ENCODE measurements at regions not wholly inside any gene's neighbourhood (a gene's known extent, or its start where the extent isn't known, plus 50 kb on each side); places are given as distances from the start of the nearest gene placed in this dataset.
"Not testable (repeated sequence)": the region's sequence is repeated elsewhere in the genome, so short reads cannot be mapped to it uniquely, and the experiment has no call there.

- Mint-ChIP-seq H3K4me1 (ENCODE audit: low read depth) (no peaks in the 10 kb centered on the region), H3K27me3 (ENCODE audit: low read depth) (no peaks in the 10 kb centered on the region), H3K9me3 (no peaks in the 10 kb centered on the region), H3K4me3 (no peak overlapping the region), H3K27ac (no peak overlapping the region), H3K36me3 (ENCODE audit: insufficient read depth in 2 of 2) (no peaks in the 10 kb centered on the region)
- ATAC-seq (replicated peaks in 1 of 2): no peak
- no peak for DNase-seq
Observed at GRCh38 chr5:130397132-130397531, 492.9 kb downstream of the CHSY3 start.

- ATAC-seq (replicated peaks in 1 of 2); H3K4me1 Mint-ChIP-seq (ENCODE audit: low read depth); H3K4me3 Mint-ChIP-seq; H3K27me3 Mint-ChIP-seq (ENCODE audit: low read depth); DNase-seq; H3K36me3 Mint-ChIP-seq (ENCODE audit: insufficient read depth in 2 of 2); H3K27ac Mint-ChIP-seq; H3K9me3 Mint-ChIP-seq: not testable (repeated sequence)
Observed at GRCh38 chr5:130391727-130392264, 487.5 kb downstream of the CHSY3 start.

- Mint-ChIP-seq H3K4me3 (no peak overlapping the region), H3K4me1 (ENCODE audit: low read depth) (no peaks in the 10 kb centered on the region), H3K36me3 (ENCODE audit: insufficient read depth in 2 of 2) (no peaks in the 10 kb centered on the region), H3K27ac (no peak overlapping the region), H3K9me3 (no peaks in the 10 kb centered on the region), H3K27me3 (ENCODE audit: low read depth) (no peaks in the 10 kb centered on the region)
- ATAC-seq (replicated peaks in 1 of 2) (no peak), DNase-seq (no peak)
Observed at GRCh38 chr5:130386155-130386554, 481.9 kb downstream of the CHSY3 start.

- Mint-ChIP-seq H3K9me3 (no peaks in the 10 kb centered on the region), H3K27me3 (ENCODE audit: low read depth) (no peaks in the 10 kb centered on the region), H3K36me3 (ENCODE audit: insufficient read depth in 2 of 2) (no peaks in the 10 kb centered on the region), H3K4me1 (ENCODE audit: low read depth) (no peaks in the 10 kb centered on the region), H3K4me3 (no peak overlapping the region), H3K27ac (no peak overlapping the region)
- DNase-seq (no peak), ATAC-seq (replicated peaks in 1 of 2) (no peak)
Observed at GRCh38 chr5:130385656-130386055, 481.4 kb downstream of the CHSY3 start.

GRCh38 chr5:130365956-130366355 is 461.7 kb downstream of the CHSY3 start:
- Mint-ChIP-seq H3K36me3 (ENCODE audit: insufficient read depth in 2 of 2) (no peaks in the 10 kb centered on the region), H3K27me3 (ENCODE audit: low read depth) (no peaks in the 10 kb centered on the region), H3K4me1 (ENCODE audit: low read depth) (no peaks in the 10 kb centered on the region), H3K9me3 (no peaks in the 10 kb centered on the region), H3K27ac (no peak overlapping the region), H3K4me3 (no peak overlapping the region)
- DNase-seq (no peak), ATAC-seq (replicated peaks in 1 of 2) (no peak)

- H3K27ac Mint-ChIP-seq: no peak overlapping the region
- H3K27me3 Mint-ChIP-seq (ENCODE audit: low read depth): no peaks in the 10 kb centered on the region
- no peaks in the 10 kb centered on the region for H3K4me1 Mint-ChIP-seq (ENCODE audit: low read depth)
- H3K9me3 Mint-ChIP-seq: no peaks in the 10 kb centered on the region
- no peak for ATAC-seq (replicated peaks in 1 of 2)
- H3K36me3 Mint-ChIP-seq (ENCODE audit: insufficient read depth in 2 of 2): no peaks in the 10 kb centered on the region
- DNase-seq: no peak
- H3K4me3 Mint-ChIP-seq: no peak overlapping the region
Observed at GRCh38 chr5:130350131-130350530, 445.9 kb downstream of the CHSY3 start.

GRCh38 chr5:130337179-130337888 is 433.1 kb downstream of the CHSY3 start:
- peaks cover 0 to 5% of the 10 kb centered on the region in 2 donors for H3K9me3 Mint-ChIP-seq
- ATAC-seq (replicated peaks in 1 of 2): no peak
- H3K27ac Mint-ChIP-seq: no peak overlapping the region
- no peaks in the 10 kb centered on the region for H3K36me3 Mint-ChIP-seq (ENCODE audit: insufficient read depth in 2 of 2)
- H3K4me3 Mint-ChIP-seq: no peak overlapping the region
- H3K27me3 Mint-ChIP-seq (ENCODE audit: low read depth): no peaks in the 10 kb centered on the region
- no peaks in the 10 kb centered on the region for H3K4me1 Mint-ChIP-seq (ENCODE audit: low read depth)
- DNase-seq: no peak

- Mint-ChIP-seq H3K4me3 (no peak overlapping the region), H3K9me3 (peaks cover 0 to 2% of the 10 kb centered on the region in 2 donors), H3K27me3 (ENCODE audit: low read depth) (no peaks in the 10 kb centered on the region), H3K36me3 (ENCODE audit: insufficient read depth in 2 of 2) (no peaks in the 10 kb centered on the region), H3K27ac (no peak overlapping the region), H3K4me1 (ENCODE audit: low read depth) (no peaks in the 10 kb centered on the region)
- DNase-seq: no peak
- no peak for ATAC-seq (replicated peaks in 1 of 2)
Observed at GRCh38 chr5:130335117-130335516, 430.9 kb downstream of the CHSY3 start.

- no peaks in the 10 kb centered on the region for H3K4me1 Mint-ChIP-seq (ENCODE audit: low read depth)
- no peak overlapping the region for H3K4me3 Mint-ChIP-seq
- DNase-seq: no peak
- peaks cover 4% of the 10 kb centered on the region for H3K27me3 Mint-ChIP-seq (ENCODE audit: low read depth)
- peaks cover 0 to 5% of the 10 kb centered on the region in 2 donors for H3K9me3 Mint-ChIP-seq
- no peaks in the 10 kb centered on the region for H3K36me3 Mint-ChIP-seq (ENCODE audit: insufficient read depth in 2 of 2)
- no peak overlapping the region for H3K27ac Mint-ChIP-seq
- ATAC-seq (replicated peaks in 1 of 2): no peak
Observed at GRCh38 chr5:130333089-130333488, 428.8 kb downstream of the CHSY3 start.

GRCh38 chr5:130331332-130331731 is 427.1 kb downstream of the CHSY3 start:
- DNase-seq: no peak
- Mint-ChIP-seq H3K4me1 (ENCODE audit: low read depth) (no peaks in the 10 kb centered on the region), H3K9me3 (peaks cover 0 to 5% of the 10 kb centered on the region in 2 donors), H3K27me3 (ENCODE audit: low read depth) (peaks cover 6% of the 10 kb centered on the region), H3K4me3 (no peak overlapping the region), H3K27ac (no peak overlapping the region), H3K36me3 (ENCODE audit: insufficient read depth in 2 of 2) (no peaks in the 10 kb centered on the region)
- ATAC-seq (replicated peaks in 1 of 2): no peak

- ATAC-seq (replicated peaks in 1 of 2): no peak
- Mint-ChIP-seq H3K36me3 (ENCODE audit: insufficient read depth in 2 of 2) (no peaks in the 10 kb centered on the region), H3K9me3 (peaks cover 0 to 2% of the 10 kb centered on the region in 2 donors), H3K27me3 (ENCODE audit: low read depth) (peaks cover 6% of the 10 kb centered on the region), H3K4me3 (no peak overlapping the region), H3K27ac (no peak overlapping the region), H3K4me1 (ENCODE audit: low read depth) (no peaks in the 10 kb centered on the region)
- DNase-seq: no peak
Observed at GRCh38 chr5:130324953-130325671, 420.8 kb downstream of the CHSY3 start.

GRCh38 chr5:130323804-130324454 is 419.7 kb downstream of the CHSY3 start:
- ATAC-seq (replicated peaks in 1 of 2) (no peak), DNase-seq (no peak)
- Mint-ChIP-seq H3K36me3 (ENCODE audit: insufficient read depth in 2 of 2) (no peaks in the 10 kb centered on the region), H3K27ac (no peak overlapping the region), H3K4me1 (ENCODE audit: low read depth) (no peaks in the 10 kb centered on the region), H3K9me3 (no peaks in the 10 kb centered on the region), H3K27me3 (ENCODE audit: low read depth) (peaks cover 6% of the 10 kb centered on the region), H3K4me3 (no peak overlapping the region)

GRCh38 chr5:130321931-130322330 is 417.7 kb downstream of the CHSY3 start:
- H3K27me3 Mint-ChIP-seq (ENCODE audit: low read depth): no peaks in the 10 kb centered on the region
- H3K4me1 Mint-ChIP-seq (ENCODE audit: low read depth): no peaks in the 10 kb centered on the region
- ATAC-seq (replicated peaks in 1 of 2): no peak
- no peaks in the 10 kb centered on the region for H3K9me3 Mint-ChIP-seq
- DNase-seq: no peak
- no peaks in the 10 kb centered on the region for H3K36me3 Mint-ChIP-seq (ENCODE audit: insufficient read depth in 2 of 2)
- H3K4me3 Mint-ChIP-seq: no peak overlapping the region
- H3K27ac Mint-ChIP-seq: no peak overlapping the region
